ENCODE measurements at regions not wholly inside any gene's neighbourhood (a gene's known extent, or its start where the extent isn't known, plus 50 kb on each side); places are given as distances from the start of the nearest gene placed in this dataset.

- no peak for DNase-seq (ENCODE audit: low read depth in 2 of 2)
- H3K4me2 ChIP-seq (ENCODE audit: extremely low read depth, insufficient read depth, low read length): no peak overlapping the region
- no peak overlapping the region for H3K9ac ChIP-seq (ENCODE audit: insufficient read depth, low read length)
- H3K36me3 ChIP-seq (ENCODE audit: control insufficient read depth, insufficient read depth, low read length): no peaks in the 10 kb centered on the region
- H3K4me3 ChIP-seq (replicated peaks in 1 of 4; ENCODE audit: control extremely low read depth in 1 of 4, insufficient read depth in 1 of 4, low read depth in 3 of 4, low read length in 4 of 4): no peak overlapping the region
- H4K20me1 ChIP-seq (ENCODE audit: control insufficient read depth, extremely low read depth, insufficient read depth, low read length): no peaks in the 10 kb centered on the region
- H3K4me1 ChIP-seq (ENCODE audit: control insufficient read depth, extremely low read depth, insufficient read depth, low read length): no peaks in the 10 kb centered on the region
- no peaks in the 10 kb centered on the region for H3K9me3 ChIP-seq (ENCODE audit: control insufficient read depth, insufficient read depth, low read depth, low read length)
- H3K27me3 ChIP-seq (ENCODE audit: control insufficient read depth, insufficient read depth, low read length): peaks cover 4% of the 10 kb centered on the region
- TF ChIP-seq CTCF (conservative IDR thresholded peaks at IDR 0.05 in 1 of 2, IDR thresholded peaks at IDR 0.05 in 1 of 2; ENCODE audit: low read depth in 1 of 2, low read length in 2 of 2) (no peak), EZH2 (IDR thresholded peaks at IDR 0.05; ENCODE audit: low read length, missing control alignments) (no peak)
- H2AFZ ChIP-seq (ENCODE audit: low read length): no peak overlapping the region
- no peak overlapping the region for H3K27ac ChIP-seq (ENCODE audit: insufficient read depth, low read length)
- H3K79me2 ChIP-seq (ENCODE audit: control insufficient read depth, insufficient read depth, low read length): no peaks in the 10 kb centered on the region
Measured at GRCh38 chr6:33923857-33924514, 120.2 kb upstream of the MLN start.

- no peak overlapping the region for H3K27ac ChIP-seq (ENCODE audit: insufficient read depth, low read length)
- H3K79me2 ChIP-seq (ENCODE audit: control insufficient read depth, insufficient read depth, low read length): no peaks in the 10 kb centered on the region
- H4K20me1 ChIP-seq (ENCODE audit: control insufficient read depth, extremely low read depth, insufficient read depth, low read length): no peaks in the 10 kb centered on the region
- no peaks in the 10 kb centered on the region for H3K36me3 ChIP-seq (ENCODE audit: control insufficient read depth, insufficient read depth, low read length)
- no peak overlapping the region for H2AFZ ChIP-seq (ENCODE audit: low read length)
- DNase-seq (ENCODE audit: low read depth in 2 of 2): no peak
- peaks cover 4% of the 10 kb centered on the region for H3K27me3 ChIP-seq (ENCODE audit: control insufficient read depth, insufficient read depth, low read length)
- H3K4me3 ChIP-seq (replicated peaks in 1 of 4; ENCODE audit: control extremely low read depth in 1 of 4, insufficient read depth in 1 of 4, low read depth in 3 of 4, low read length in 4 of 4): no peak overlapping the region
- H3K4me1 ChIP-seq (ENCODE audit: control insufficient read depth, extremely low read depth, insufficient read depth, low read length): no peaks in the 10 kb centered on the region
- no peaks in the 10 kb centered on the region for H3K9me3 ChIP-seq (ENCODE audit: control insufficient read depth, insufficient read depth, low read depth, low read length)
- TF ChIP-seq CTCF (conservative IDR thresholded peaks at IDR 0.05 in 1 of 2, IDR thresholded peaks at IDR 0.05 in 1 of 2; ENCODE audit: low read depth in 1 of 2, low read length in 2 of 2) (no peak), EZH2 (IDR thresholded peaks at IDR 0.05; ENCODE audit: low read length, missing control alignments) (no peak)
- no peak overlapping the region for H3K4me2 ChIP-seq (ENCODE audit: extremely low read depth, insufficient read depth, low read length)
- H3K9ac ChIP-seq (ENCODE audit: insufficient read depth, low read length): no peak overlapping the region
Measured at GRCh38 chr6:33921745-33922144, 117.9 kb upstream of the MLN start.

GRCh38 chr6:33918175-33918695 lies 114.4 kb upstream of the MLN start:
- TF ChIP-seq CTCF (conservative IDR thresholded peaks at IDR 0.05 in 1 of 2, IDR thresholded peaks at IDR 0.05 in 1 of 2; ENCODE audit: low read depth in 1 of 2, low read length in 2 of 2) (no peak), EZH2 (IDR thresholded peaks at IDR 0.05; ENCODE audit: low read length, missing control alignments) (no peak)
- no peak overlapping the region for H3K9ac ChIP-seq (ENCODE audit: insufficient read depth, low read length)
- no peak overlapping the region for H3K4me3 ChIP-seq (replicated peaks in 1 of 4; ENCODE audit: control extremely low read depth in 1 of 4, insufficient read depth in 1 of 4, low read depth in 3 of 4, low read length in 4 of 4)
- peaks cover 4% of the 10 kb centered on the region for H3K27me3 ChIP-seq (ENCODE audit: control insufficient read depth, insufficient read depth, low read length)
- H3K4me1 ChIP-seq (ENCODE audit: control insufficient read depth, extremely low read depth, insufficient read depth, low read length): no peaks in the 10 kb centered on the region
- H4K20me1 ChIP-seq (ENCODE audit: control insufficient read depth, extremely low read depth, insufficient read depth, low read length): no peaks in the 10 kb centered on the region
- H3K79me2 ChIP-seq (ENCODE audit: control insufficient read depth, insufficient read depth, low read length): no peaks in the 10 kb centered on the region
- H3K27ac ChIP-seq (ENCODE audit: insufficient read depth, low read length): no peak overlapping the region
- H3K9me3 ChIP-seq (ENCODE audit: control insufficient read depth, insufficient read depth, low read depth, low read length): no peaks in the 10 kb centered on the region
- no peak for DNase-seq (ENCODE audit: low read depth in 2 of 2)
- no peak overlapping the region for H3K4me2 ChIP-seq (ENCODE audit: extremely low read depth, insufficient read depth, low read length)
- no peaks in the 10 kb centered on the region for H3K36me3 ChIP-seq (ENCODE audit: control insufficient read depth, insufficient read depth, low read length)
- H2AFZ ChIP-seq (ENCODE audit: low read length): no peak overlapping the region

All from fibroblast of lung (primary cell).